LNCAP (cell line): ENCODE measurements at regions not wholly inside any gene's neighbourhood (a gene's known extent, or its start where the extent isn't known, plus 50 kb on each side); places are given as distances from the start of the nearest gene placed in this dataset.

Experiments used
- CTCF ChIP-seq: fragments of 450-650 bp; IDR thresholded peaks from 2 replicates; pipeline ENCODE4 v1.5.1; 2017; ENCODE audit warnings: mild to moderate bottlenecking

DNA sequence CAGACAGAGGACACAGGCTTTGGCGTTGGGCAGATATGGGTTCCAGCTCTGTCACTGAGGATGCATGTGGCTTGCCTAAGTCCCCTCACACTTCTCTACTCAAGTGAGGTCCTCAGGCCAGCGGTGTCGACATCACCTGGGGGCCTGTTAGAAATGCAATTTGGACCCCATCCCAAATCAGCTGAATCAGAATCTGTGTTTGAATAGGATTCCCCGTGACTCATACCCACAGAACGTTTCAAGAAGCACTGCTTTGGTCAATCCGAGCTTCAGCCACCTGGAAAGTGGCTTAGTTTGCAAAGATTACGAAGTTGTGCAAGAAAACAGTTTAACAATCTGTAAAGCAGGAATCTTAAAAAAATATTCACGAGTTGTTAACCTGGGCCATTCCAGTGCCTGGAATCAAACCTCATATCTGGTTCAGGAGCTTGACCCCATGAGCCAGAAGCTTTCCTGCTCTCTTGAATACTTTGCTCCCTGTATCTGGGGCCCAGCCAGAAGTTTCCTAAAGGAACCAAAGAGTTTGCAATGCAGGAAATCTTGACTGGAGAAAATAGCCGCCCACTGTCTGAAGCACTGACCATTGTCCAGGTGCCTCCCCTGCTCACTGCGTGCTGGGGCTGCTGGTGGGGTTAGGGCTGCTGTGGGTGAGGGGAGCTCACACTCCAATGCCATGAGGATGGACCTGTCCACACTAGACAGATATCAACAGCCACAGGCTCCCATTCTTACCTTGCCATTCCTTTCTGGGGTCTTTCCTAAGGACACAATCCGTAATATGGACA is 208.5 kb upstream of the LINGO1 start:
- TF ChIP-seq CTCF, result no peak

- no peak for TF ChIP-seq CTCF
These were observed 207.5 kb upstream of the LINGO1 start for GRCh38 chr15:77839970-77840905.

- no peak for TF ChIP-seq CTCF
These were observed 206.7 kb upstream of the LINGO1 start for GRCh38 chr15:77839456-77839855.

- no peak for TF ChIP-seq CTCF
These were observed 205.9 kb upstream of the LINGO1 start for GRCh38 chr15:77838595-77838994.

- no peak for TF ChIP-seq CTCF
These were observed 205.3 kb upstream of the LINGO1 start for GRCh38 chr15:77838061-77838460.

DNA sequence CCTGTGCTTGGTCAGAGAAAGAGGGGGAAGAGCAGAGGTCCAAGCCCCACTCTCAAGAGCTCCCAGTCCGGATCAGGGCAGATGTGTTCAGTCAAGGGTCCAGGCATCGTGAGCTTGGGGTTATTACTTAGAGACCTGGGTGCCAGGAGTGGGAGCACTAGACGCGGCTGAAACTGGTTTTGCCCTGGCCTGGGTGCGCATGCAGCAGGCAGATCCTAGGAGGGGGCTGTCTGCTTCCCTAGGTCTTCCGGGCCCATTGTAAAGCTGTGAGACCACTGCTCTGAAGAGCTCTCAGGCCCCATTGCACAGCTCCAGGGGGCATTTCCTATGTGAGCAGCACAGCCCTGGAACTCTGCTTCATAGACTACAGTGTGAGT is 204.9 kb upstream of the LINGO1 start:
- no peak for TF ChIP-seq CTCF

GRCh38 chr15:77836906-77837648 is 204.4 kb upstream of the LINGO1 start:
- no peak for TF ChIP-seq CTCF
